Hepatocyte (in vitro differentiated cells): ENCODE measurements at regions not wholly inside any gene's neighbourhood (a gene's known extent, or its start where the extent isn't known, plus 50 kb on each side); places are given as distances from the start of the nearest gene placed in this dataset.

Source experiments
- CTCF ChIP-seq: fragments of 200-600 bp; sonication (generic); IDR thresholded peaks from 2 replicates; pipeline ENCODE4 v1.5.1; 2016; ENCODE audit warnings: antibody characterized with exemption, mild to moderate bottlenecking; ENCODE audit not compliant: poor library complexity
- EZH2 ChIP-seq: fragments of 200-600 bp; sonication (generic); IDR thresholded peaks from 2 replicates; pipeline ENCODE4 v1.6.1; 2016; ENCODE audit warnings: antibody characterized with exemption, mild to moderate bottlenecking, borderline replicate concordance

GRCh38 chr18:60643009-60643408 lies 270.4 kb upstream of the MC4R start:
- TF ChIP-seq CTCF, result no peak
- TF ChIP-seq EZH2, result no peak
